ENCODE measurements at regions not wholly inside any gene's neighbourhood (a gene's known extent, or its start where the extent isn't known, plus 50 kb on each side); places are given as distances from the start of the nearest gene placed in this dataset.

DNA sequence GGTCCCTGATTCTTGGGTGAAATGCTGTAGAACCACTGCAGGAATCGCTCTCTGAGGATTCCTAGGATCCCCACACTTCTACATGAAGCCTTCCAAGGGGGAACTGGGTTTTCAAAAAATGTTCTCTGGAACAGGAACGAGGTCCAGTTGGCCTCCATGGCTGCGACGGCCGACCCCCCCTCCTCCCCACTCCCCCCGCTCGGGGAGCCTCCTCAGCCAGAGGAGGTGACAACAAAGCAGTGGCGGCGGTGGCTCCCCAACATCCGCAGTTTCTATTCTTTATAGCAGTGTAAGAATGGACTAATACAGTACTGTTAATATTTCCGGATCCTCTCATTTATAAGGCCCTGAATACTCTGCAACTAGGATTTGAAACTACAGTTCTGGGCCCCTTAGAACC is 84.0 kb upstream of the PLAAT1 start:
- H3K27me3 ChIP-seq (ENCODE audit: insufficient read depth), result no peaks in the 10 kb centered on the region
- H2AFZ ChIP-seq (ENCODE audit: low read depth), result no peak overlapping the region
- H3K4me3 ChIP-seq (ENCODE audit: low read depth in 2 of 2, low read length in 1 of 2), result no peak overlapping the region
- H3K4me2 ChIP-seq, result no peak overlapping the region
- H3K9me3 ChIP-seq, result no peaks in the 10 kb centered on the region
- H3K9ac ChIP-seq, result no peak overlapping the region
- no peaks in the 10 kb centered on the region for H3K79me2 ChIP-seq (ENCODE audit: insufficient read depth)
- H3K27ac ChIP-seq (ENCODE audit: low read depth in 2 of 2, low read length in 1 of 2), result no peak overlapping the region
- CTCF ChIA-PET, result interaction anchor here (1.1 kb wide), 1 partner anchor 340 kb away, joined by 3 read pairs; no protein-coding TSS in a partner anchor
- no peaks in the 10 kb centered on the region for H3K4me1 ChIP-seq (ENCODE audit: control insufficient read depth in 1 of 2, insufficient read depth in 2 of 2, low read depth in 1 of 2, low read length in 1 of 2)
- POLR2A ChIA-PET, result no interaction called here
- H3K9me2 ChIP-seq, result no peaks in the 10 kb centered on the region
- H3K36me3 ChIP-seq (replicated peaks in 1 of 2; ENCODE audit: control insufficient read depth in 1 of 2, insufficient read depth in 2 of 2, low read length in 1 of 2), result no peaks in the 10 kb centered on the region
- H4K20me1 ChIP-seq (ENCODE audit: insufficient read depth), result no peaks in the 10 kb centered on the region
- no peaks in the 10 kb centered on the region for H3F3A ChIP-seq (replicated peaks; ENCODE audit: insufficient read depth)
- no peak for DNase-seq
- WGBS (ENCODE audit: low lambda C conversion rate), result 23% methylated on average over 11 of the region's 11 CpGs
- TF ChIP-seq, protein P1, sequence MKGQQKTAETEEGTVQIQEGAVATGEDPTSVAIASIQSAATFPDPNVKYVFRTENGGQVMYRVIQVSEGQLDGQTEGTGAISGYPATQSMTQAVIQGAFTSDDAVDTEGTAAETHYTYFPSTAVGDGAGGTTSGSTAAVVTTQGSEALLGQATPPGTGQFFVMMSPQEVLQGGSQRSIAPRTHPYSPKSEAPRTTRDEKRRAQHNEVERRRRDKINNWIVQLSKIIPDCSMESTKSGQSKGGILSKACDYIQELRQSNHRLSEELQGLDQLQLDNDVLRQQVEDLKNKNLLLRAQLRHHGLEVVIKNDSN (IDR thresholded peaks at IDR 0.05; ENCODE audit: borderline replicate concordance, low read depth), result no peak
- TF ChIP-seq TEAD4 (IDR thresholded peaks at IDR 0.05; ENCODE audit: borderline replicate concordance, insufficient read depth) (no peak), NRF1 (IDR thresholded peaks at IDR 0.05; ENCODE audit: low read depth, low read length) (no peak), TCF12 (IDR thresholded peaks at IDR 0.05) (no peak), EP300 (IDR thresholded peaks at IDR 0.05; ENCODE audit: borderline replicate concordance in 1 of 2, low read depth in 1 of 2, low read length in 1 of 2) (no peak), ELF1 (IDR thresholded peaks at IDR 0.05) (no peak)
- TF ChIP-seq, protein P2, sequence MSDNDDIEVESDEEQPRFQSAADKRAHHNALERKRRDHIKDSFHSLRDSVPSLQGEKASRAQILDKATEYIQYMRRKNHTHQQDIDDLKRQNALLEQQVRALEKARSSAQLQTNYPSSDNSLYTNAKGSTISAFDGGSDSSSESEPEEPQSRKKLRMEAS (IDR thresholded peaks at IDR 0.05; ENCODE audit: low read depth), result no peak

DNA sequence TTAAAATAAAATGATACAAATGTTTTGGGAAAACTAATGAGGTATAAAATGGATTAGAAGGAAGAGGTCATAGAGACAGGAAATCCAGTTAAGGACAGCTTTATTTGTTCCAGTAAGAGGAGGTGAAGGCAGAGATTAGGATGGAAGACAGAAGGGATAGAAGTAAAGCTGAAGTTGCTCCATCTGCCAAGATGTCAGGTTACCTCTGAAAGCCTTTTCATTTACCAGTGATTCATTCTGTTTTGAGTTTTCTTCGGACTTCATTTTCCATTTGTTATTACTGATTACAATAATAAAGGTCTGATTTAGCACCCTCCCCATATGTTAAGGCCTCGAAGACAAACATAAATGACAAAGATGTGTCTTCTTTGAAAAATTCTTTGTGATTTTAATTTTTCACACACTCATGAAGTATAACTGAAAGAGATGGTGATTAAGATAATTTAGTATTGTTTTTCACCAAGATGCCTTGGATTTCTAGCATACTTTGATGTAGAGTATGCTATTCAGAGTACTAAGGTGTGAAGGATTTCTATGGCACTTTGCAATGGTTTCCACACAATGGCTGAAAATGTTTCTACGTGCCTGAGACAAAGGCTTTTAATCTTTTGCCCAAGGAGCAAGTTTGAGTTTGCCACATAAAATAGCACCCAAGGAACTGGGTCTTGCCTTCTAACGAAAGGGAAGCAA is 75.4 kb upstream of the PLAAT1 start:
- H3F3A ChIP-seq (replicated peaks; ENCODE audit: insufficient read depth), result no peaks in the 10 kb centered on the region
- H3K4me1 ChIP-seq (ENCODE audit: control insufficient read depth in 1 of 2, insufficient read depth in 2 of 2, low read depth in 1 of 2, low read length in 1 of 2), result no peaks in the 10 kb centered on the region
- no peaks in the 10 kb centered on the region for H3K27me3 ChIP-seq (ENCODE audit: insufficient read depth)
- H3K36me3 ChIP-seq (replicated peaks in 1 of 2; ENCODE audit: control insufficient read depth in 1 of 2, insufficient read depth in 2 of 2, low read length in 1 of 2), result no peaks in the 10 kb centered on the region
- no peak for DNase-seq
- no peaks in the 10 kb centered on the region for H3K9me3 ChIP-seq
- H2AFZ ChIP-seq (ENCODE audit: low read depth), result no peak overlapping the region
- no peak overlapping the region for H3K9ac ChIP-seq
- H3K79me2 ChIP-seq (ENCODE audit: insufficient read depth), result no peaks in the 10 kb centered on the region
- H3K4me3 ChIP-seq (ENCODE audit: low read depth in 2 of 2, low read length in 1 of 2), result no peak overlapping the region
- ChIA-PET CTCF (no interaction called here), POLR2A (no interaction called here)
- H3K27ac ChIP-seq (ENCODE audit: low read depth in 2 of 2, low read length in 1 of 2), result no peak overlapping the region
- H3K9me2 ChIP-seq, result no peaks in the 10 kb centered on the region
- H3K4me2 ChIP-seq, result no peak overlapping the region
- WGBS (ENCODE audit: low lambda C conversion rate), result 21% methylated on average over 4 of the region's 4 CpGs
- no peaks in the 10 kb centered on the region for H4K20me1 ChIP-seq (ENCODE audit: insufficient read depth)
- TF ChIP-seq, protein P3, sequence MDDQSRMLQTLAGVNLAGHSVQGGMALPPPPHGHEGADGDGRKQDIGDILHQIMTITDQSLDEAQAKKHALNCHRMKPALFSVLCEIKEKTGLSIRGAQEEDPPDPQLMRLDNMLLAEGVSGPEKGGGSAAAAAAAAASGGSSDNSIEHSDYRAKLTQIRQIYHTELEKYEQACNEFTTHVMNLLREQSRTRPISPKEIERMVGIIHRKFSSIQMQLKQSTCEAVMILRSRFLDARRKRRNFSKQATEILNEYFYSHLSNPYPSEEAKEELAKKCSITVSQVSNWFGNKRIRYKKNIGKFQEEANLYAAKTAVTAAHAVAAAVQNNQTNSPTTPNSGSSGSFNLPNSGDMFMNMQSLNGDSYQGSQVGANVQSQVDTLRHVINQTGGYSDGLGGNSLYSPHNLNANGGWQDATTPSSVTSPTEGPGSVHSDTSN (IDR thresholded peaks at IDR 0.05), result no peak
- TF ChIP-seq, protein P4, sequence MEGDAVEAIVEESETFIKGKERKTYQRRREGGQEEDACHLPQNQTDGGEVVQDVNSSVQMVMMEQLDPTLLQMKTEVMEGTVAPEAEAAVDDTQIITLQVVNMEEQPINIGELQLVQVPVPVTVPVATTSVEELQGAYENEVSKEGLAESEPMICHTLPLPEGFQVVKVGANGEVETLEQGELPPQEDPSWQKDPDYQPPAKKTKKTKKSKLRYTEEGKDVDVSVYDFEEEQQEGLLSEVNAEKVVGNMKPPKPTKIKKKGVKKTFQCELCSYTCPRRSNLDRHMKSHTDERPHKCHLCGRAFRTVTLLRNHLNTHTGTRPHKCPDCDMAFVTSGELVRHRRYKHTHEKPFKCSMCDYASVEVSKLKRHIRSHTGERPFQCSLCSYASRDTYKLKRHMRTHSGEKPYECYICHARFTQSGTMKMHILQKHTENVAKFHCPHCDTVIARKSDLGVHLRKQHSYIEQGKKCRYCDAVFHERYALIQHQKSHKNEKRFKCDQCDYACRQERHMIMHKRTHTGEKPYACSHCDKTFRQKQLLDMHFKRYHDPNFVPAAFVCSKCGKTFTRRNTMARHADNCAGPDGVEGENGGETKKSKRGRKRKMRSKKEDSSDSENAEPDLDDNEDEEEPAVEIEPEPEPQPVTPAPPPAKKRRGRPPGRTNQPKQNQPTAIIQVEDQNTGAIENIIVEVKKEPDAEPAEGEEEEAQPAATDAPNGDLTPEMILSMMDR (IDR thresholded peaks at IDR 0.05), result no peak
- TF ChIP-seq CHD2 (IDR thresholded peaks at IDR 0.05; ENCODE audit: low read length, partially characterized antibody), result no peak
- TF ChIP-seq, protein P2 (IDR thresholded peaks at IDR 0.05; ENCODE audit: low read depth), result no peak
- no peak for TF ChIP-seq RFX5 (IDR thresholded peaks at IDR 0.05; ENCODE audit: low read length)
- TF ChIP-seq FOXJ3 (CRISPR knock-in tag; IDR thresholded peaks at IDR 0.05), result no peak
- TF ChIP-seq MEF2A (IDR thresholded peaks at IDR 0.05; ENCODE audit: borderline replicate concordance, low read depth), result no peak
- TF ChIP-seq SMC3 (IDR thresholded peaks at IDR 0.05; ENCODE audit: low read depth, low read length), result no peak
- TF ChIP-seq JUND (IDR thresholded peaks at IDR 0.05), result no peak
- TF ChIP-seq MXI1 (IDR thresholded peaks at IDR 0.05; ENCODE audit: low read depth, low read length), result no peak
- TF ChIP-seq EZH2phosphoT487 (IDR thresholded peaks at IDR 0.05; ENCODE audit: borderline replicate concordance, low read depth), result no peak
- TF ChIP-seq YY1 (IDR thresholded peaks at IDR 0.05; ENCODE audit: low read depth), result no peak
- TF ChIP-seq, protein P5, sequence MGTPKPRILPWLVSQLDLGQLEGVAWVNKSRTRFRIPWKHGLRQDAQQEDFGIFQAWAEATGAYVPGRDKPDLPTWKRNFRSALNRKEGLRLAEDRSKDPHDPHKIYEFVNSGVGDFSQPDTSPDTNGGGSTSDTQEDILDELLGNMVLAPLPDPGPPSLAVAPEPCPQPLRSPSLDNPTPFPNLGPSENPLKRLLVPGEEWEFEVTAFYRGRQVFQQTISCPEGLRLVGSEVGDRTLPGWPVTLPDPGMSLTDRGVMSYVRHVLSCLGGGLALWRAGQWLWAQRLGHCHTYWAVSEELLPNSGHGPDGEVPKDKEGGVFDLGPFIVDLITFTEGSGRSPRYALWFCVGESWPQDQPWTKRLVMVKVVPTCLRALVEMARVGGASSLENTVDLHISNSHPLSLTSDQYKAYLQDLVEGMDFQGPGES (IDR thresholded peaks at IDR 0.05; ENCODE audit: low read depth, low read length), result no peak
- no peak for TF ChIP-seq NRF1 (IDR thresholded peaks at IDR 0.05; ENCODE audit: low read depth, low read length)
